A673 (cell line): ENCODE measurements at regions not wholly inside any gene's neighbourhood (a gene's known extent, or its start where the extent isn't known, plus 50 kb on each side); places are given as distances from the start of the nearest gene placed in this dataset.

Experiments
- BruUV-seq: library from RNA; stranded (reverse); fragments of 400-500 nt; replicated peaks from 2 replicates; lab custom pipeline; 2021; lab: Mats Ljungman, UMichigan
- CTCF ChIA-PET: fragments of 300-600 bp; sonication (Branson Sonifier 250); formaldehyde crosslinking; loops from one replicate; lab custom pipeline; 2022; ENCODE audit warnings: antibody characterized with exemption; lab: Charles Lee
- POLR2A ChIA-PET: fragments of 300-600 bp; sonication (Branson Sonifier 250); formaldehyde crosslinking; loops from one replicate; lab custom pipeline; 2022; ENCODE audit warnings: antibody characterized with exemption; ENCODE audit not compliant: low non-redundant PET; lab: Charles Lee
- DNase-seq: peaks from one replicate; pipeline ENCODE4 v3.0.0-alpha.2; 2015; ENCODE audit warnings: low spot score
- H3K27ac ChIP-seq: fragments of 200-600 bp; sonication (generic); 2 replicates; pipeline ENCODE4 v1.5.1; 2016; ENCODE audit warnings: mixed run types, low read depth, mild to moderate bottlenecking, mixed read lengths, antibody characterized with exemption, low read length; ENCODE audit not compliant: poor library complexity, severe bottlenecking
- H3K27me3 ChIP-seq: fragments of 200-600 bp; sonication (generic); replicated peaks from 2 replicates; pipeline ENCODE4 v1.6.1; 2017; ENCODE audit warnings: mixed run types, low read depth, mild to moderate bottlenecking, mixed read lengths, antibody characterized with exemption, low read length; ENCODE audit not compliant: insufficient read depth, poor library complexity
- H3K36me3 ChIP-seq: fragments of 200-600 bp; sonication (generic); 2 replicates; pipeline ENCODE4 v1.6.1; 2016; ENCODE audit warnings: mixed run types, mild to moderate bottlenecking, mixed read lengths, antibody characterized with exemption, low read length; ENCODE audit not compliant: insufficient read depth, poor library complexity, severe bottlenecking
- H3K4me1 ChIP-seq: fragments of 200-600 bp; sonication (generic); 2 replicates; pipeline ENCODE4 v1.6.1; 2017; ENCODE audit warnings: mixed run types, mild to moderate bottlenecking, mixed read lengths, antibody characterized with exemption, low read length; ENCODE audit not compliant: insufficient read depth, poor library complexity, severe bottlenecking
- H3K4me3 ChIP-seq: fragments of 200-600 bp; sonication (generic); 2 replicates; pipeline ENCODE4 v1.5.1; 2016; ENCODE audit warnings: low read depth, mixed run types, mild to moderate bottlenecking, mixed read lengths, low read length; ENCODE audit not compliant: poor library complexity, severe bottlenecking
- H3K9me3 ChIP-seq: fragments of 200-600 bp; sonication (generic); 2 replicates; pipeline ENCODE4 v1.6.1; 2016; ENCODE audit warnings: mixed run types, low read depth, mild to moderate bottlenecking, mixed read lengths, antibody characterized with exemption, low read length; ENCODE audit not compliant: poor library complexity, severe bottlenecking
- CTCF ChIP-seq: fragments of 300-800, 200-600 bp; sonication (generic); conservative IDR thresholded peaks from 2 replicates; pipeline ENCODE4 v1.5.1; 2017; ENCODE audit warnings: low read depth, mild to moderate bottlenecking, antibody characterized with exemption, low read length, moderate library complexity, mixed read lengths
- EZH2 ChIP-seq: fragments of 200-600 bp; sonication (generic); IDR thresholded peaks from 2 replicates; pipeline ENCODE4 v1.6.1; 2017; ENCODE audit warnings: borderline replicate concordance, low read depth, mild to moderate bottlenecking, mixed read lengths, antibody characterized with exemption, low read length; ENCODE audit not compliant: poor library complexity, severe bottlenecking
- intact Hi-C: fragments of 100-400 bp; cut with micrococcal nuclease; formaldehyde crosslinking; loops from one replicate; pipeline ENCODE4 v1.10.0; 2022; ENCODE audit not compliant: unreplicated experiment

GRCh38 chrX:39022106-39022505 lies 220.8 kb downstream of the MID1IP1 start:
- intact Hi-C loops: no loop called here
- H3K4me1 ChIP-seq: no peaks in the 10 kb centered on the region
- no peak overlapping the region for H3K4me3 ChIP-seq
- H3K27ac ChIP-seq: no peak overlapping the region
- peaks cover 2% of the 10 kb centered on the region for H3K27me3 ChIP-seq
- ChIA-PET POLR2A (no interaction called here), CTCF (no interaction called here)
- BruUV-seq: no TSS peak
- no peak for DNase-seq
- H3K36me3 ChIP-seq: no peaks in the 10 kb centered on the region
- H3K9me3 ChIP-seq: no peaks in the 10 kb centered on the region
- TF ChIP-seq EZH2 (no peak), CTCF (no peak)

- Histone ChIP-seq H3K4me1 (no peaks in the 10 kb centered on the region), H3K27ac (no peak overlapping the region), H3K36me3 (no peaks in the 10 kb centered on the region), H3K27me3 (no peaks in the 10 kb centered on the region), H3K4me3 (no peak overlapping the region), H3K9me3 (peaks cover 5% of the 10 kb centered on the region)
- no TSS peak for BruUV-seq
- ChIA-PET POLR2A (no interaction called here), CTCF (no interaction called here)
- no peak for TF ChIP-seq EZH2
- TF ChIP-seq CTCF: no peak
- intact Hi-C loops: no loop called here
- no peak for DNase-seq
Measured at GRCh38 chrX:39029221-39029620, 228.0 kb downstream of the MID1IP1 start.

GRCh38 chrX:39030636-39031035 lies 229.4 kb downstream of the MID1IP1 start:
- ChIA-PET CTCF (no interaction called here), POLR2A (no interaction called here)
- no TSS peak for BruUV-seq
- no peak for DNase-seq
- Histone ChIP-seq H3K4me3 (no peak overlapping the region), H3K27ac (no peak overlapping the region), H3K27me3 (no peaks in the 10 kb centered on the region), H3K4me1 (no peaks in the 10 kb centered on the region), H3K36me3 (no peaks in the 10 kb centered on the region), H3K9me3 (peaks cover 5% of the 10 kb centered on the region)
- TF ChIP-seq EZH2: no peak
- TF ChIP-seq CTCF: no peak
- intact Hi-C loops: no loop called here
